ENCODE measurements at regions not wholly inside any gene's neighbourhood (a gene's known extent, or its start where the extent isn't known, plus 50 kb on each side); places are given as distances from the start of the nearest gene placed in this dataset.

GRCh38 chr6:29884261-29884660, 56.6 kb downstream of the HLA-G start:
- TF ChIP-seq, protein P1, sequence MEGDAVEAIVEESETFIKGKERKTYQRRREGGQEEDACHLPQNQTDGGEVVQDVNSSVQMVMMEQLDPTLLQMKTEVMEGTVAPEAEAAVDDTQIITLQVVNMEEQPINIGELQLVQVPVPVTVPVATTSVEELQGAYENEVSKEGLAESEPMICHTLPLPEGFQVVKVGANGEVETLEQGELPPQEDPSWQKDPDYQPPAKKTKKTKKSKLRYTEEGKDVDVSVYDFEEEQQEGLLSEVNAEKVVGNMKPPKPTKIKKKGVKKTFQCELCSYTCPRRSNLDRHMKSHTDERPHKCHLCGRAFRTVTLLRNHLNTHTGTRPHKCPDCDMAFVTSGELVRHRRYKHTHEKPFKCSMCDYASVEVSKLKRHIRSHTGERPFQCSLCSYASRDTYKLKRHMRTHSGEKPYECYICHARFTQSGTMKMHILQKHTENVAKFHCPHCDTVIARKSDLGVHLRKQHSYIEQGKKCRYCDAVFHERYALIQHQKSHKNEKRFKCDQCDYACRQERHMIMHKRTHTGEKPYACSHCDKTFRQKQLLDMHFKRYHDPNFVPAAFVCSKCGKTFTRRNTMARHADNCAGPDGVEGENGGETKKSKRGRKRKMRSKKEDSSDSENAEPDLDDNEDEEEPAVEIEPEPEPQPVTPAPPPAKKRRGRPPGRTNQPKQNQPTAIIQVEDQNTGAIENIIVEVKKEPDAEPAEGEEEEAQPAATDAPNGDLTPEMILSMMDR (IDR thresholded peaks at IDR 0.05), result no peak
- TF ChIP-seq POLR2AphosphoS5 (IDR thresholded peaks at IDR 0.05), result no peak
- no peak for TF ChIP-seq POLR2A (IDR thresholded peaks at IDR 0.05)
